ENCODE measurements at regions not wholly inside any gene's neighbourhood (a gene's known extent, or its start where the extent isn't known, plus 50 kb on each side); places are given as distances from the start of the nearest gene placed in this dataset.

GRCh38 chr4:15232366-15233263, 195.2 kb upstream of the C1QTNF7 start:
- DNase-seq = peak; percentile 76

- DNase-seq = no peak
These were observed 194.6 kb upstream of the C1QTNF7 start for GRCh38 chr4:15233264-15233597.

- DNase-seq = no peak
These were observed 194.2 kb upstream of the C1QTNF7 start for GRCh38 chr4:15233626-15234025.

- peak; percentile 82 for DNase-seq
These were observed 193.5 kb upstream of the C1QTNF7 start for GRCh38 chr4:15234116-15234855.

- peak; percentile 96 for DNase-seq
These were observed 193.0 kb upstream of the C1QTNF7 start for GRCh38 chr4:15234856-15235126.

GRCh38 chr4:15235135-15235534, 192.7 kb upstream of the C1QTNF7 start:
- no peak for DNase-seq

GRCh38 chr4:15237648-15238230, 190.1 kb upstream of the C1QTNF7 start:
- no peak for DNase-seq

- DNase-seq = peak; percentile 57
These were observed 189.1 kb upstream of the C1QTNF7 start for GRCh38 chr4:15238720-15239119.

- DNase-seq = peak; percentile 84
These were observed 188.0 kb upstream of the C1QTNF7 start for GRCh38 chr4:15239866-15240265.

GRCh38 chr4:15240764-15241163, 187.1 kb upstream of the C1QTNF7 start:
- peak; percentile 41 for DNase-seq

GRCh38 chr4:15242021-15242420, 185.8 kb upstream of the C1QTNF7 start:
- no peak for DNase-seq

GRCh38 chr4:15244354-15244753, 183.5 kb upstream of the C1QTNF7 start:
- DNase-seq = peak; percentile 74

- DNase-seq = no peak
These were observed 182.8 kb upstream of the C1QTNF7 start for GRCh38 chr4:15245006-15245530.

GRCh38 chr4:15250021-15250441, 177.8 kb upstream of the C1QTNF7 start:
- DNase-seq = peak; percentile 59

- no peak for DNase-seq
These were observed 174.5 kb upstream of the C1QTNF7 start for GRCh38 chr4:15253349-15253748.

GRCh38 chr4:15254236-15254880, 173.5 kb upstream of the C1QTNF7 start:
- DNase-seq = no peak

- DNase-seq = no peak
These were observed 172.3 kb upstream of the C1QTNF7 start for GRCh38 chr4:15255537-15255936.

- no peak for DNase-seq
These were observed 167.1 kb upstream of the C1QTNF7 start for GRCh38 chr4:15260758-15261157.

GRCh38 chr4:15262396-15262795, 165.4 kb upstream of the C1QTNF7 start:
- DNase-seq = peak; percentile 33

GRCh38 chr4:15270201-15270600, 157.6 kb upstream of the C1QTNF7 start:
- peak; percentile 52 for DNase-seq

- DNase-seq = no peak
These were observed 141.8 kb upstream of the C1QTNF7 start for GRCh38 chr4:15286041-15286440.

- peak; percentile 30 for DNase-seq
These were observed 136.7 kb upstream of the C1QTNF7 start for GRCh38 chr4:15291122-15291521.

- DNase-seq = no peak
These were observed 134.1 kb upstream of the C1QTNF7 start for GRCh38 chr4:15293711-15294110.
